H1 (cell line): ENCODE measurements at regions not wholly inside any gene's neighbourhood (a gene's known extent, or its start where the extent isn't known, plus 50 kb on each side); places are given as distances from the start of the nearest gene placed in this dataset.

Experiments used
- BRCA1 ChIP-seq: IDR thresholded peaks from 2 replicates; pipeline ENCODE4 v1.6.1; 2012; ENCODE audit warnings: low read depth, low read length, improper control_type of control experiment
- EP300 ChIP-seq, 2 experiments: IDR thresholded peaks; 1 replicate in 1 of 2; 2 replicates in 1 of 2; pipeline ENCODE4 v1.6.1; 2011 to 2012; ENCODE audit warnings: low read depth in 2 of 2, low read length in 2 of 2, mild to moderate bottlenecking in 2 of 2, borderline replicate concordance in 1 of 2, inconsistent platforms in 1 of 2, moderate library complexity in 1 of 2
- EZH2 ChIP-seq: fragments of 200-600 bp; sonication (generic); IDR thresholded peaks from 2 replicates; pipeline ENCODE4 v1.7.1; 2012; ENCODE audit warnings: low read depth, mild to moderate bottlenecking, moderate library complexity, low read length, inconsistent platforms; ENCODE audit not compliant: severe bottlenecking
- JUND ChIP-seq: IDR thresholded peaks from 2 replicates; pipeline ENCODE4 v1.6.1; 2011; ENCODE audit warnings: mild to moderate bottlenecking, improper control_type of control experiment, low read length
- RAD21 ChIP-seq, 2 experiments: IDR thresholded peaks in 1 of 2; conservative IDR thresholded peaks in 1 of 2; 2 replicates each; pipeline ENCODE4 v1.6.1; 2011; ENCODE audit warnings: low read depth in 2 of 2, low read length in 2 of 2, improper control_type of control experiment in 1 of 2, inconsistent platforms in 1 of 2, mild to moderate bottlenecking in 1 of 2, moderate library complexity in 1 of 2
- SP1 ChIP-seq: IDR thresholded peaks from 2 replicates; pipeline ENCODE4 v1.6.1; 2011; ENCODE audit warnings: low read depth, low read length
- TF ChIP-seq, protein P1 (sequence below): IDR thresholded peaks from 2 replicates; pipeline ENCODE4 v1.6.1; 2011; ENCODE audit warnings: low read depth, mild to moderate bottlenecking, low read length; ENCODE audit not compliant: insufficient read depth
- TF ChIP-seq, protein P2 (sequence below), 3 experiments: IDR thresholded peaks; 1 replicate in 2 of 3; 2 replicates in 1 of 3; pipeline versions ENCODE4 v1.5.1 to v1.6.1; 2011; ENCODE audit warnings: low read length in 3 of 3, mild to moderate bottlenecking in 3 of 3, inconsistent platforms in 2 of 3, low read depth in 1 of 3, moderate library complexity in 1 of 3; ENCODE audit not compliant: insufficient read depth in 1 of 3; ENCODE audit errors: control extremely low read depth in 1 of 3

DNA sequence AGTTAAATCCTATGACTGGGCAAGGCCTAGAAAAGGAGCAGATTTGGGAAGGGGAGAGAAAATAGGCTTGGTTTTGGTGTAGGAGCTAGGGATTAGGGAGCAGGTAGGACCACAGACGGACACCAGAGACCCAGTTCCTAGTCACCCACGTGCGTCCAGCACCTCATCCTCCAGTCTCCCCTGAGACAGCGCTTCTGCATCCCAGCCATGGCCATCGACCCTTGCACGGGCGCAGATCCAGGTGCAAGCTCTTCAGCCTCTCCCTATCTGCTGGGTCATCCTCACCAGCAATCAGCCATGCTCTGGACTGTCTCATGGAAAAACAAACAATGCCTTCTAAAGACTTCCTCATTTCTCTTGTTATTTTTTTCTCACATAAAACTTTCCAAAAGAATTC is 246.8 kb upstream of the RAB6C start:
- TF ChIP-seq BRCA1, result no peak
- TF ChIP-seq, protein P1, sequence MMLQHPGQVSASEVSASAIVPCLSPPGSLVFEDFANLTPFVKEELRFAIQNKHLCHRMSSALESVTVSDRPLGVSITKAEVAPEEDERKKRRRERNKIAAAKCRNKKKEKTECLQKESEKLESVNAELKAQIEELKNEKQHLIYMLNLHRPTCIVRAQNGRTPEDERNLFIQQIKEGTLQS, result no peak
- TF ChIP-seq SP1, result no peak
- TF ChIP-seq, protein P2, sequence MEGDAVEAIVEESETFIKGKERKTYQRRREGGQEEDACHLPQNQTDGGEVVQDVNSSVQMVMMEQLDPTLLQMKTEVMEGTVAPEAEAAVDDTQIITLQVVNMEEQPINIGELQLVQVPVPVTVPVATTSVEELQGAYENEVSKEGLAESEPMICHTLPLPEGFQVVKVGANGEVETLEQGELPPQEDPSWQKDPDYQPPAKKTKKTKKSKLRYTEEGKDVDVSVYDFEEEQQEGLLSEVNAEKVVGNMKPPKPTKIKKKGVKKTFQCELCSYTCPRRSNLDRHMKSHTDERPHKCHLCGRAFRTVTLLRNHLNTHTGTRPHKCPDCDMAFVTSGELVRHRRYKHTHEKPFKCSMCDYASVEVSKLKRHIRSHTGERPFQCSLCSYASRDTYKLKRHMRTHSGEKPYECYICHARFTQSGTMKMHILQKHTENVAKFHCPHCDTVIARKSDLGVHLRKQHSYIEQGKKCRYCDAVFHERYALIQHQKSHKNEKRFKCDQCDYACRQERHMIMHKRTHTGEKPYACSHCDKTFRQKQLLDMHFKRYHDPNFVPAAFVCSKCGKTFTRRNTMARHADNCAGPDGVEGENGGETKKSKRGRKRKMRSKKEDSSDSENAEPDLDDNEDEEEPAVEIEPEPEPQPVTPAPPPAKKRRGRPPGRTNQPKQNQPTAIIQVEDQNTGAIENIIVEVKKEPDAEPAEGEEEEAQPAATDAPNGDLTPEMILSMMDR (IDR thresholded peaks at IDR 0.05; ENCODE audit: control extremely low read depth in 1 of 3, insufficient read depth in 1 of 3, low read depth in 1 of 3, low read length in 3 of 3), result no peak
- no peak for TF ChIP-seq JUND
- TF ChIP-seq RAD21 (IDR thresholded peaks at IDR 0.05 in 1 of 2, conservative IDR thresholded peaks at IDR 0.05 in 1 of 2; ENCODE audit: low read depth in 2 of 2, low read length in 2 of 2), result no peak
- no peak for TF ChIP-seq EZH2
- TF ChIP-seq EP300 (IDR thresholded peaks at IDR 0.05; ENCODE audit: borderline replicate concordance in 1 of 2, low read depth in 2 of 2, low read length in 2 of 2), result no peak
